ENCODE measurements at regions not wholly inside any gene's neighbourhood (a gene's known extent, or its start where the extent isn't known, plus 50 kb on each side); places are given as distances from the start of the nearest gene placed in this dataset.

DNA sequence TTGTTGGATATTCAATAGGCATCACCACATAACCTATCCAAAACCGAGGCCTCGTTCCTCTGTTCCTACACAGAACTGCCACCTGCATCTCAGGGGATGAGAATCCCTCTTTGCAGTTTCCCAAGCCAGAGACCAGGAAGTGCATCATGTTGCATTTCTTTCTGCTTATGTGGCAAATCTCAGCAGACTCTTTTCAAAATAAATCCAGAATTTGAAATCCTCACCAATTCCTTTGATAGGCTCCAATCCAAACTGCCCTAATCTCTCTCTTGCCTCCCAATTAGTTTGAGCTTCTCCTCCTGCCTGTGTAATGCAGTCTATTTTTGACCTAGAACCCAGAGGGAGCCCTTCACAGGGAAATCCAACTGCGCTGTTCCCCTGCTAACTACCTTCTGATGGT, 215.5 kb downstream of the RNF144A start:
- TF ChIP-seq, protein P1, sequence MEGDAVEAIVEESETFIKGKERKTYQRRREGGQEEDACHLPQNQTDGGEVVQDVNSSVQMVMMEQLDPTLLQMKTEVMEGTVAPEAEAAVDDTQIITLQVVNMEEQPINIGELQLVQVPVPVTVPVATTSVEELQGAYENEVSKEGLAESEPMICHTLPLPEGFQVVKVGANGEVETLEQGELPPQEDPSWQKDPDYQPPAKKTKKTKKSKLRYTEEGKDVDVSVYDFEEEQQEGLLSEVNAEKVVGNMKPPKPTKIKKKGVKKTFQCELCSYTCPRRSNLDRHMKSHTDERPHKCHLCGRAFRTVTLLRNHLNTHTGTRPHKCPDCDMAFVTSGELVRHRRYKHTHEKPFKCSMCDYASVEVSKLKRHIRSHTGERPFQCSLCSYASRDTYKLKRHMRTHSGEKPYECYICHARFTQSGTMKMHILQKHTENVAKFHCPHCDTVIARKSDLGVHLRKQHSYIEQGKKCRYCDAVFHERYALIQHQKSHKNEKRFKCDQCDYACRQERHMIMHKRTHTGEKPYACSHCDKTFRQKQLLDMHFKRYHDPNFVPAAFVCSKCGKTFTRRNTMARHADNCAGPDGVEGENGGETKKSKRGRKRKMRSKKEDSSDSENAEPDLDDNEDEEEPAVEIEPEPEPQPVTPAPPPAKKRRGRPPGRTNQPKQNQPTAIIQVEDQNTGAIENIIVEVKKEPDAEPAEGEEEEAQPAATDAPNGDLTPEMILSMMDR (conservative IDR thresholded peaks at IDR 0.05): no peak
- no peaks in the 10 kb centered on the region for H3K4me1 ChIP-seq (ENCODE audit: control insufficient read depth, insufficient read depth, low read length)
- Mint-ChIP-seq H3K4me1 (peaks cover 2% of the 10 kb centered on the region), H3K27me3 (ENCODE audit: insufficient read depth) (no peaks in the 10 kb centered on the region), H3K27ac (no peak overlapping the region), H3K9me3 (peaks cover 3% of the 10 kb centered on the region), H3K36me3 (ENCODE audit: low read depth) (no peaks in the 10 kb centered on the region), H3K4me3 (no peak overlapping the region)
- WGBS, 2 experiments (ENCODE audit: insufficient coverage in 1 of 2, insufficient read length in 1 of 2): 95 to 96% methylated on average over 3 of the region's 3 CpGs
- H3K36me3 ChIP-seq (ENCODE audit: control insufficient read depth, insufficient read depth, low read length): no peaks in the 10 kb centered on the region
- no peaks in the 10 kb centered on the region for H3K27me3 ChIP-seq (ENCODE audit: control insufficient read depth, insufficient read depth, low read length, poor library complexity, severe bottlenecking)
- DNase-seq: no peak
- H3K9me3 ChIP-seq (ENCODE audit: control insufficient read depth, low read length): no peaks in the 10 kb centered on the region
- no peak overlapping the region for H3K4me3 ChIP-seq (ENCODE audit: low read length)
- no peak overlapping the region for H3K27ac ChIP-seq (ENCODE audit: low read depth, low read length)
- no peak overlapping the region for H3K9ac ChIP-seq (ENCODE audit: extremely low read depth, low read length, poor library complexity, severe bottlenecking)

- H3K36me3 Mint-ChIP-seq (ENCODE audit: low read depth): no peaks in the 10 kb centered on the region
- DNase-seq: peak; percentile 71
- Histone ChIP-seq H3K4me1 (ENCODE audit: control insufficient read depth, insufficient read depth, low read length) (no peaks in the 10 kb centered on the region), H3K4me3 (ENCODE audit: low read length) (no peak overlapping the region), H3K27me3 (ENCODE audit: control insufficient read depth, insufficient read depth, low read length, poor library complexity, severe bottlenecking) (no peaks in the 10 kb centered on the region), H3K36me3 (ENCODE audit: control insufficient read depth, insufficient read depth, low read length) (no peaks in the 10 kb centered on the region), H3K9ac (ENCODE audit: extremely low read depth, low read length, poor library complexity, severe bottlenecking) (no peak overlapping the region), H3K9me3 (ENCODE audit: control insufficient read depth, low read length) (no peaks in the 10 kb centered on the region), H3K27ac (ENCODE audit: low read depth, low read length) (no peak overlapping the region)
- H3K27me3 Mint-ChIP-seq (ENCODE audit: insufficient read depth): no peaks in the 10 kb centered on the region
- TF ChIP-seq, protein P1 (conservative IDR thresholded peaks at IDR 0.05): peak; percentile 50
- H3K27ac Mint-ChIP-seq: no peak overlapping the region
- no peak overlapping the region for H3K4me3 Mint-ChIP-seq
- WGBS, 2 experiments (ENCODE audit: insufficient coverage in 1 of 2, insufficient read length in 1 of 2): 90 to 93% methylated on average over 4 of the region's 4 CpGs
- peaks cover 2% of the 10 kb centered on the region for H3K4me1 Mint-ChIP-seq
- peaks cover under 1% of the 10 kb centered on the region for H3K9me3 Mint-ChIP-seq
Observed at GRCh38 chr2:7133521-7133920, 216.3 kb downstream of the RNF144A start.

GRCh38 chr2:7140306-7140705, 223.1 kb downstream of the RNF144A start:
- Mint-ChIP-seq H3K4me3 (no peak overlapping the region), H3K36me3 (ENCODE audit: low read depth) (no peaks in the 10 kb centered on the region), H3K27ac (no peak overlapping the region), H3K4me1 (peaks cover 7% of the 10 kb centered on the region), H3K27me3 (ENCODE audit: insufficient read depth) (no peaks in the 10 kb centered on the region), H3K9me3 (peaks cover 15% of the 10 kb centered on the region)
- H3K4me3 ChIP-seq (ENCODE audit: low read length): no peak overlapping the region
- WGBS, 2 experiments (ENCODE audit: insufficient coverage in 1 of 2, insufficient read length in 1 of 2): 86 to 100% methylated on average over 1 of the region's 1 CpG
- H3K9me3 ChIP-seq (ENCODE audit: control insufficient read depth, low read length): no peaks in the 10 kb centered on the region
- peaks cover 2% of the 10 kb centered on the region for H3K4me1 ChIP-seq (ENCODE audit: control insufficient read depth, insufficient read depth, low read length)
- no peak overlapping the region for H3K9ac ChIP-seq (ENCODE audit: extremely low read depth, low read length, poor library complexity, severe bottlenecking)
- no peak for DNase-seq
- H3K27ac ChIP-seq (ENCODE audit: low read depth, low read length): no peak overlapping the region
- H3K36me3 ChIP-seq (ENCODE audit: control insufficient read depth, insufficient read depth, low read length): no peaks in the 10 kb centered on the region
- TF ChIP-seq, protein P1 (conservative IDR thresholded peaks at IDR 0.05): no peak
- H3K27me3 ChIP-seq (ENCODE audit: control insufficient read depth, insufficient read depth, low read length, poor library complexity, severe bottlenecking): no peaks in the 10 kb centered on the region

Data from endodermal cell (in vitro differentiated cells).